GM18907 (cell line): ENCODE measurements at regions not wholly inside any gene's neighbourhood (a gene's known extent, or its start where the extent isn't known, plus 50 kb on each side); places are given as distances from the start of the nearest gene placed in this dataset.

ENCODE experiments used
- ATAC-seq: cut with Tn5 transposase; IDR thresholded peaks from one replicate; pipeline ENCODE4 v1.9.1; 2021; ENCODE audit warnings: mild to moderate bottlenecking, moderate library complexity; ENCODE audit not compliant: unreplicated experiment

- no peak for ATAC-seq
Measured at GRCh38 chr3:124562769-124563168, 167.5 kb upstream of the UMPS start.

DNA sequence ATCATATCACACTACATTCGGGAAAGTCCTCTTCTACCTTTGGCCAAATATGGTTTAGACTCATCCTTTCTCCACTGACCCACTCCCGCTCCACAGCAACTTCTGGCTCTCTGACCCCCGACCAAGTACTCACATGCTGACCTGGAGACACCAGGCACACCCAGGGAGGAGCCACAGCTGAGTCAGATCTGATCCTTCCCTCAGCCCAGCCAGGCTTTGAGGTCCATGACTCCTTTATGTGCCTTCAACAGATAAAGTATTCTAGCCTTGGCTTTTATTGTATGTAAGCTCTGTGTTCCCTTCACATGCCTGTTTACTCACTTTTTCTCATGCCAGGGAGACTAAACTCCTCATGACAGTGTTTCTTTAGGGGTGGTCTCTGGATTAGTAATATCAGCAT is 166.9 kb upstream of the UMPS start:
- ATAC-seq, result no peak

- ATAC-seq, result no peak
Measured at GRCh38 chr3:124565013-124565412, 165.2 kb upstream of the UMPS start.

DNA sequence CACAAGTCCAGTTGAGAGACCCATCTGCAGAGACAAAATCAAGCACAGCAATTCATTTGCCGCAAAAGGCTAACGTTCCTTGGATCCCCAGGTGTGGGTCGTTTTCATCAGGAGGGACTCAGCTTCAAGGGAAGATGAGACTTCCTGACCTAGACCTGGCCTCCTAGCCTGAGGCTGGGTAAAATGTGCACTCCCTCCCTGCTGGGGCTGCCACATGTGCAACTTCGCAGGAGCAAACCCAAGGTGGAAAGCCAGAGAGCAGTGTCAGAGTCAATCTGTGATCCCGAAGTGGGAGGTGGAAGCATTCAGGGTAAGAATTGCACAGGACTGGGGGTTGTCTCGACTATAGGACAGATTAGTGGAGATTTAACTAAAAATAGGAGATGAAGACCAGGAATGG is 164.7 kb upstream of the UMPS start:
- no peak for ATAC-seq

GRCh38 chr3:124566701-124567100 is 163.6 kb upstream of the UMPS start:
- no peak for ATAC-seq

- ATAC-seq, result no peak
Measured at GRCh38 chr3:124567179-124567578, 163.1 kb upstream of the UMPS start.

DNA sequence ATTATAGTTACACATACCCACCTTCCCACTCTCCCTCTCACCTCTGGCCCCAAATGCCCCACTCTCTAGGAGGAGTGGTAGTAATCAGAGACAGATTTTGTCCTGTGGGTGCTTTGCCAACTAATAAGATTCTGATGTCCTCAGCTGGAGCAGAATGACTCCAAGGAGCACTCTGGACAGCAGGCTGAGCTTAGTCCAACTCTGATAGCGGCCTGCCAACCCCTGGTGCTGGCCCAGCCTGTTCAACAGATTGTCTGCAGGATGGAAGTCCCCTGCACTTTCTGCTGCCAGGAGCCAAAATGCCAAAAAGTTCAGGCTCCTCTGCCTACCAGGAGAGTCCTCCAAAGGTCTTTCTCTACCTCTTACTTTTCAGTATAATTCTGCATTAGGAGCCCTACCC is 160.5 kb upstream of the UMPS start:
- ATAC-seq, result no peak

DNA sequence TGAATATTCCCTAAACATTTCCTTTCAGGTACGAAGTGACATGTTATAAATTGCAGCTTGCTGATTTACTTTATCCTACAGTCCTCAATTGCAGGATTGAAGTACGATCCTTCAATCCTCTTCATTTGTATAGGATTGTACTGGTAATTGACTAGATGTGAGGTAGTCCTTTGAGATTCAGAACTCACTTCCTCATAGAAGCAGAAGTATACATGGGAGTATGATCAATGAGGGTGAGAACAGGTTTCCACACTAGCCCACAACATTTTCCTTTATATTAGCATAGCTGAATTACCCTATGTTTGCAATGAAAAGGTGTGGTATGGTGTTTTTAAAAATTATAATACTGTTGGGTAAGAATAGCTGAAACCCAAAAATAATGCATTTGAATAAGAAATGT is 160.0 kb upstream of the UMPS start:
- ATAC-seq, result no peak

GRCh38 chr3:124572851-124573405 is 157.3 kb upstream of the UMPS start:
- no peak for ATAC-seq

- no peak for ATAC-seq
Measured at GRCh38 chr3:124574012-124574411, 156.2 kb upstream of the UMPS start.

GRCh38 chr3:124576565-124577493 is 153.4 kb upstream of the UMPS start:
- no peak for ATAC-seq

GRCh38 chr3:124577494-124578167 is 152.6 kb upstream of the UMPS start:
- no peak for ATAC-seq

- ATAC-seq, result no peak
Measured at GRCh38 chr3:124579641-124580040, 150.6 kb upstream of the UMPS start.

GRCh38 chr3:124582196-124582595 is 148.1 kb upstream of the UMPS start:
- ATAC-seq, result no peak

DNA sequence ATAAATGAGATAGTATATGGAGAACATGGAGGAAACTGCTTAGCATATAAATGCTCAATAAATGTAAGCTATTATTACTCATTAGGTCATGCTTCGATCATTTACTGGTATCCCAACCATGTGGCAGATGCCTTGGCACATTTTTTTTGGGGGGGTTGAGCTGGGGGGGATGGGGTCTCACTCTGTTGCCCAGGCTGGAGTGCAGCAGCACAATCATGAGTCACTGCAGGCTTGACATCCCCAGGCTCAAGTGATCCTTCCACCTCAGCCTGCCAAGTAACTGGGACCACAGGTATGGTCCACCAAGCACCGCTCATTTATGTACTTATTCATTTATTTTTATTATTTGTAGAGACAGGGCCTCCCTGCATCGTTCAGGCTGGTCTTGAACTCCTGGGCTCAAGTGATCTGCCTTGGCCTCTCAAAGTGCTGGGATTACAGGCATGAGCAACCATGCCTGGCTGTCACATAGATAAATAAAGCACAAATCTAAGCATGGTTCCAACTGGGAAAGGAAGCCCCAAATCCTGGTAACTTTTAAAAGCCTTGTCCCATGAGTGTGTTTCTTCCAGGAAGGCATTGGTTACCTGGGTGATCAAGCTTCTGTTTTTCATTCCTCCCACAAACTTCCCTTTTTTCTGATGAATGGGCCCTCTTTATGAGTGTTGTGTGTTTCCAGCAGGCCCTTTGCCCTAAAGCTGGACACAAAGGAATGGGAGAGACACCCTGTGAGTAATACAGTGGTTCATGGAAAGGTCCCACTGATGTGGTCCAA is 147.4 kb upstream of the UMPS start:
- no peak for ATAC-seq

DNA sequence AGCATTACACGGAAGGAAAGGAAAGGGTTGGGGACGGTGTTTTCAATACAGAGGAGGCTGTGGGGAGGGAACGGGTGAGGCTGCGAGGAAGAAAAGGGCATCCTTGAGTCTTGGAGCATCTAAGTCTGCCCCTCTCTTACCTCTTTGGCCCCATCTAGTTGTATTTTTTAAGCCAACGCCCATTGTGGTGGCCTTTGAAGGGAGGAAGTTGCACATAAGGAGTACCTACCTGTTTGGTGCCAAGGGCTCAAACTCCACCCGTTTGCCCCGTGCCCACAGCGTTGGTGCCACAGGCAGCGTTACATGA is 146.1 kb upstream of the UMPS start:
- no peak for ATAC-seq

DNA sequence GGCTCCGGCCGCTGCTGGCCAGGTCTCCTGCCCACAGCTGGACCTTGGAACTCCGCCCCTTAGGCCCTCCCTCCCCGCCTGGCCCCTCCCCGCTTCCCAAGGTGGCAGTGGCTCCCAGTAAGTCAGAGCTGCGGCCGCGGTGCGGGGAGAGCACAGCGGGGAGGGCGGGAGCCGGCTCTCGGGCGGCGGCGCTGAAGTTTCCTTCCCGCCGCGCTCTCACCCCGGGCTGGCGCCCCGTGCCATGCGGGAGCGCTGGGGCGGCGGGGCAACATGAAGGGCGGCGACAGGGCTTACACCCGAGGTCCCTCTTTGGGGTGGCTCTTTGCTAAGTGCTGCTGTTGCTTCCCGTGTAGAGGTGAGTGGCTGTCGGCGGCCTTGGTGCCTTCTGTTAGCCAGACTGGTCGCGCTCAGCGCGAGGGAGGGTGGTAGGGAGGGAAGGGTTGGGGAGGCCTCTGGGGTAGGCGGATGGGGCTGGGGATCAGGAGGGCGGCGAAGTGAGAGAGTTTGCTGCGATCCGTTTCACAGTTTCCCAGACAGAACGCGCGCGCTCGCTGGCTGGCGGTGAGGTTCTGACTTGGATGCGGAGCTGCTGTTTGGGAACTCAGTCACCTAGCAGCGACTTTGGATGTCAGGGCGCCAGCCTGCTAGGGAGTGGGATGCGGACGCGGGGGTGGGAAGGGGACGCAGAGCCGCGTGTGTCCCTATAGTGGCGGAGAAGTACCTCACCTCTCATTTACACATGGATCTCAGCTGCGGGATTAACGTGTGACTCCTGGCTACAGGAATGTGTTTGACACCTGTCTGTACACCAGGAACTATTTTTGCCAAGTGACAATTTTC is 145.5 kb upstream of the UMPS start:
- ATAC-seq, result no peak

DNA sequence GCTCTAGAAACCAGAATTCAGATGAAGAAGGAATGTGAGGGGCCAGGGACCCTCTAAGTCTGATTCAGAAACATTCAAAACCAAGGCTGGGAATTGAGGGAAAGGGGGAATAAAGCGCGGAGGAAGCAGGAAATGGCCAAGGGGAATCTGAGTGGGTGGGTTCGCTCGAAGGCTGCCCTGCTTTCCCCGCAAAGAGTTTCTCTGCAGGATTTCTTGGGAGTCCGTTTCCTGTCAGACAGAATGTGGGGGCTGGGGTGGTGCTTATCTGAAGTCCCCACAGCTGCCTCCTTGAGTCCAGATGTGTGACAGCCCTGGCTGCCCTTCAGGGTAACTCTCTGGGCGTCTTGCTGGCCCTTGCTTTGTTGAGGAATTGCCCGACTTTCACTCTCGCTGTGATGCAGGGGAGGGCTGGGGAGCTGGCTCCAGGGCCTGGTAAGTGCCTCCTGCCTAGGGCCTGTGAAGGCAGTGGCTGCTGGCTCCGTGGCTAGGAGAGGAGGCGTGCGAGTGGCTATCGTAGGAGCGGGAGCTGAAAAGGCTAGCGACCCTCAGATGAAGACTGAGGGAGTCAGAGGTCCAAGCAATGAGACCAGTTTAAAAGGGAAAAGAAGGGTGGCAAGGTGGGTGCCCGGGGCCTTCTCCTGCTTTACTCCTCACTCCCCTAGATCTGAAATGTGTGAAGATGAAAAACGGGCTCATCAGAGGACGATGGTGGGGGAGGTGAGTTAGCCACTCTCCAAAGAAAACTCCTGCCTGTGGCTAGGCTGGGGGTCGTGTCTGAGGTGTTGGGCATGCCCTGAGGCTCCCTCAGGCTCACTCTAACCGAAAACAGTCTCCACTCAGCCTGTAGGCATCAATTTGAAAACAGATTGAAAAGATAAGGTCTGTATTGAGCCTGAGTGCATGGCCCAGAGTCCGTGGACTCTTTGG is 143.9 kb upstream of the UMPS start:
- no peak for ATAC-seq

DNA sequence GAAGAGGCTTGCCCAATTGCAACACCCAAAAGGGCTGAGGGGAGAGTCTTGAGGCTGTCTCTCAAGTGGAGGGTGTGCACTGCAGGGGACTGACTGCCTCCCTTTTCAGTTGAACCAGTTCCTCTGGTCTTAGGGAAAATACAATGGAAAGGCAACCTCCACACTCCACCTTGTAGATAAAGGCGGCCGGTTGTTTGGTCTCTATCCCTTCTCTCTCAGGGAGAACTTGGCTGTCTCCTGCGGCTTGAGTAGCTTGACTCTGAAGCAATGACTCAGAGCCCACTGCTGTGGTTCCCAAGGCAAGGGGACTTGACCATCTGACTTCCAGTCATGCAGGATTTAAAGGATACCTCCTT is 143.2 kb upstream of the UMPS start:
- ATAC-seq, result no peak

DNA sequence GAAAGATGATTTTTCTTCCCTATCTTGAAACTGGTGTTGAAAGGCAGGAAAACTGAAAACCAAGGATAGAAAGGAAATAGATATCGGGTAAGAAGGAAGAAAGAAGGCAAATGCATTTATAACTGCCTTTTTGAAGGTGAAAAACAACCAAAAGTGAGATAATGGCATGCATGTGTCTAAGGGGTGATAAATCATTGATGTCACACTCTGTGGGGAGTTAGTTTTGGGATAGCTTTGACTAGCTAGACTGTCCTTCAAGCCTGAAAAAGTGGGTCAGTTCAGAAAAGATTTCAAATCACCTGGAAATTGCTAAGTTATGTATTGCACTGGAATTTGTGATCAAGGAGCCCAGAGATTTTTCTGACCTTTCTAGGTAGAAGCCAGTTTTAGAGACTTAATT is 142.2 kb upstream of the UMPS start:
- no peak for ATAC-seq
